ENCODE measurements at regions not wholly inside any gene's neighbourhood (a gene's known extent, or its start where the extent isn't known, plus 50 kb on each side); places are given as distances from the start of the nearest gene placed in this dataset.

DNA sequence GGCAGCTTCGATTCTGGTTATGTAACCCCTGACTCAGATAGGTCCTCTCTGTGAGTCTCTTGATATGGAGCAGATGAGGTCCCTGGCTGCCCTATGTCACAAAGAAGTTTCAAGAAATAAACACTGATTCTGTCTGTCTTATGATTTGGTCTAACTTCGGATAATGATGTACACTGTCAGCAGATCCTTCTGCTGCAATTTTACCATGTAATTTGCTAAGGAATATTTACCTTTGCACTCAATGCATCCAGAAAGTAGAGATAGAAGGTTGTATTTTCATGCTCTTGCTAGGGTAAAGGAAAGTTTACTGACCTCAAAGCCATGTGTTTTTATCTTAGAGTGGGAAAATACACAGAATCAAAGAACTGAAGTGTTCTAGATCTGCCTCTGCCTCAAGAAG is 98.2 kb downstream of the KLF5 start:
- H3K27ac ChIP-seq: no peak overlapping the region
- no peak for TF ChIP-seq EZH2 (IDR thresholded peaks at IDR 0.05)
- no peak for TF ChIP-seq FOXP2 (optimal IDR thresholded peaks at IDR 0.05; ENCODE audit: control extremely low read depth, extremely low read length, insufficient read depth)
- no peak for TF ChIP-seq POLR2AphosphoS5 (IDR thresholded peaks at IDR 0.05; ENCODE audit: borderline replicate concordance, low read depth, low read length)
- H3K36me3 ChIP-seq (ENCODE audit: insufficient read depth, low read length): no peaks in the 10 kb centered on the region
- H3K9ac ChIP-seq (ENCODE audit: insufficient read length): no peak overlapping the region
- no peak for DNase-seq (ENCODE audit: low read depth, low spot score)
- H3K4me3 ChIP-seq: no peak overlapping the region
- no peaks in the 10 kb centered on the region for H3K9me3 ChIP-seq (ENCODE audit: low read depth, low read length)

DNA sequence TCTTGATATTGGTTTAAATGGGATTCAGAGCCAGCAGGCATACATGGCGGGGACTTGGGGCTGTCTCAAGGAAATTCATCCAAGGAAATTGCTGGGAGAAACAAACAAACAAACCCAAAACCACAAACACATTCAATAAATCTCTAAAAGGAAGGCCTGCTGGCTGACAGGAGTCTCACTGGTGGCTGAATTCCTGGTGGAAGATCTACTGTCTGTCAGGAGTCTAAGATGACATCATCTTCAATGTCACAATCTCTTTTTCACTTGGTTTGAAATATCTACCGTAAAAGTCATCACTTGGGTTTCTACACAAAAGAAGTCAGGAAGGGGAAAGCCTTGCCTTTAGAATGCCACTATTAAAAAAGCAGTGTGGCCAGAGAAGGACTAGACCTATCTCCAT is 87.9 kb downstream of the KLF5 start:
- DNase-seq (ENCODE audit: low read depth, low spot score): no peak
- Histone ChIP-seq H3K4me3 (no peak overlapping the region), H3K9me3 (ENCODE audit: low read depth, low read length) (no peaks in the 10 kb centered on the region), H3K9ac (ENCODE audit: insufficient read length) (no peak overlapping the region), H3K36me3 (ENCODE audit: insufficient read depth, low read length) (no peaks in the 10 kb centered on the region), H3K27ac (no peak overlapping the region)
- no peak for TF ChIP-seq EZH2 (IDR thresholded peaks at IDR 0.05)
- TF ChIP-seq POLR2AphosphoS5 (IDR thresholded peaks at IDR 0.05; ENCODE audit: borderline replicate concordance, low read depth, low read length): no peak
- no peak for TF ChIP-seq FOXP2 (optimal IDR thresholded peaks at IDR 0.05; ENCODE audit: control extremely low read depth, extremely low read length, insufficient read depth)

DNA sequence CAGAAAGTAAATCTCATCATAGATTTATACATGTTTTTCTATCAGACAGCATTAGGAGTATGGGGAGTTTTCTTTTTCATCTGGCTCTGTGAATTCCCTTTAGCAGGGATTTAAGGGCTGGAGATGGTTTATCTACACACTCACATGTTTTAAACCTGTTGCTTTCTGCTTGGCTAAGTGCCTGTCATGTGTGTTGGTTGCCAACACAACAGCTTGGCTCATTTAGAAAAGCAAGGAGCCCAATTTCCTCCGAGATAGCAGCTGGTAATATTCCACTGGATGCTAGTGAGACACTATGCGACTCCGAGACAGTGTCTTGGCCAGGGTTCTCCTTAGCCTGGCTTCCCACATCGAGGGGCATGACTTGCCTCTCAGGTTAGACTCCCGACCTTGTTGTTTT is 83.3 kb downstream of the KLF5 start:
- H3K9ac ChIP-seq (ENCODE audit: insufficient read length): no peak overlapping the region
- no peaks in the 10 kb centered on the region for H3K36me3 ChIP-seq (ENCODE audit: insufficient read depth, low read length)
- DNase-seq (ENCODE audit: low read depth, low spot score): no peak
- no peaks in the 10 kb centered on the region for H3K9me3 ChIP-seq (ENCODE audit: low read depth, low read length)
- H3K4me3 ChIP-seq: no peak overlapping the region
- no peak overlapping the region for H3K27ac ChIP-seq
- TF ChIP-seq POLR2AphosphoS5 (IDR thresholded peaks at IDR 0.05; ENCODE audit: borderline replicate concordance, low read depth, low read length) (no peak), EZH2 (IDR thresholded peaks at IDR 0.05) (no peak), FOXP2 (optimal IDR thresholded peaks at IDR 0.05; ENCODE audit: control extremely low read depth, extremely low read length, insufficient read depth) (no peak)

DNA sequence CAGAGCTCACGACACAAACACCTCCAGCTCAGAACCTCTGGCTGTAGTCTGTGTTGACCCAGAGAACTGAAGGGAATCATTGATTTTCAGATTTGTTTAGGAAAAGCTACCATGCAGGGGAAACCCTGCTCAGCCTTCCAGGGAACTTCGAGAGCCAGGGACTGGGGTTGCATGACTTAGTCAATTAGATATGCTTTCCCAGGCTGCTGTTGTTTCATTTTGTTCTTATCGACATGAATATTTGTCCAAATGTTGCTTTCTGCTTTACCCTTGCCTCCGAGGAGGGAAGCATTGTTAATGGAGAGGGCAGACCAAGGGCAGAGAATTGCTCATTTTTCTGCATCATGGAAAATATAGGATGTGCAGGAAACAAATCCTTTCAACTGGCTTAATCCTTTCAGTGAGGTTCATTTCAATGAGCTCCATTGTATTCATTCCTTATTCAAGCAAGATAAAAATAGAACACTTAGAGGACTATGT is 82.5 kb downstream of the KLF5 start:
- Histone ChIP-seq H3K36me3 (ENCODE audit: insufficient read depth, low read length) (no peaks in the 10 kb centered on the region), H3K27ac (no peak overlapping the region), H3K9ac (ENCODE audit: insufficient read length) (no peak overlapping the region), H3K4me3 (no peak overlapping the region), H3K9me3 (ENCODE audit: low read depth, low read length) (no peaks in the 10 kb centered on the region)
- DNase-seq (ENCODE audit: low read depth, low spot score): no peak
- TF ChIP-seq EZH2 (IDR thresholded peaks at IDR 0.05) (no peak), FOXP2 (optimal IDR thresholded peaks at IDR 0.05; ENCODE audit: control extremely low read depth, extremely low read length, insufficient read depth) (no peak), POLR2AphosphoS5 (IDR thresholded peaks at IDR 0.05; ENCODE audit: borderline replicate concordance, low read depth, low read length) (no peak)

DNA sequence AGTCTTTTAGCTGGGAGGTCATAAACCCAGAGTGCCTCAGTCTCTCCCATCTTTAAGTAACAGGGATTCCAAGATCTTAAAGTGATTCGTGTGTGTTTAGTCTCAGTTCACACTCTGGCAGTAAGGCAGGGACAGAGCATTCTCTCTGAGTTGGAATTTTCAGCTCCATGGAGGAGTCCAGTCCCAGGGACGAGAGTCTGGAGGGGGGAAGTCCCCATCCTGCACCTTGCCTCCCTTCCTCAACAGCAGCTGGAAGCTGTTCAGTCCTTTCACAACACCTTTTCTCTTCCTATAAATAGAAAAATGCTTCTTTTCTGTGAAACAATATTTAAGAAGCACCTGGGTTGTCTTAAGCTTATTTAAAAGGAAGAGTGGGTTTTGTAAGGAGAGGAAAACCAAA is 82.0 kb downstream of the KLF5 start:
- Histone ChIP-seq H3K27ac (no peak overlapping the region), H3K9ac (ENCODE audit: insufficient read length) (no peak overlapping the region), H3K4me3 (no peak overlapping the region), H3K9me3 (ENCODE audit: low read depth, low read length) (no peaks in the 10 kb centered on the region), H3K36me3 (ENCODE audit: insufficient read depth, low read length) (no peaks in the 10 kb centered on the region)
- DNase-seq (ENCODE audit: low read depth, low spot score): no peak
- no peak for TF ChIP-seq FOXP2 (optimal IDR thresholded peaks at IDR 0.05; ENCODE audit: control extremely low read depth, extremely low read length, insufficient read depth)
- TF ChIP-seq EZH2 (IDR thresholded peaks at IDR 0.05): no peak
- no peak for TF ChIP-seq POLR2AphosphoS5 (IDR thresholded peaks at IDR 0.05; ENCODE audit: borderline replicate concordance, low read depth, low read length)

DNA sequence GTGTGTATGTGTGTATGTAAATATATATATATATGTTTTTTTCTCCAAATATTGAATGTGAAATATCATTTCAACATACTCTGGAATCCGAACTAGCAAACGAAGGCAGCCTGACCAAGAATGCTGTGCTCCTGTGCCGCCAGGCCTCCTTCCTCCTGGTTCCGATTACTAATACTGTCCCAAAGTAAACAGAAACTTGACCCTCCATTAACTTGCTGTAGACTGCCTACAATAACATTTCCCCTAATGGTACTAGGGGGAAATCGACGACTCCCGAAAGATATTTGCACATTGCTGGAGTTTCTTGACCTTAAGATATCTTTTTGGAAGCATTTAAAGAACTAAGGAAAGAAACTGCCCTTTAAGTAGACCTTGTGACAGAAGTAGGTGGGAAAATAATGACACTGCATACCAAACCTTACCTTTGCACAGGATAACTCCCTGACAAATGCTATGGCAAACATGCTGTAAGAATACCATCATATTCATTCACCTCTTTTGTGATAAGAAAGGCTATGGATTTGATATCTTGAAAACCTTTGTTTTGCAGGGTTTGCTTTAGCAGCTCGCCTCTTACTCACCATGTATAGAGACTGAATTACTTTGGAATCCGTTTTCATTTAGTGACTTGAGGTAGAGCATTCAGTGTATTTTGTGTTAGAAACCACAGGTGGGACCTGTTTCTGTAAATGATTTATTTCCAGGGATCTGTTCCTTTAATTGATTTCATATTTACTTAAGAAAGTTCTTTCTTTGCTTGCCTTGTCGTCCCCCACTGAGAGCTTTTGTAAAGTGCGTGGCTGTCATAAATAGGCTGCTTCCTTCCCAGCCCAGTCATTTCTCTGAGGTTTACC is 80.1 kb downstream of the KLF5 start:
- TF ChIP-seq POLR2AphosphoS5 (IDR thresholded peaks at IDR 0.05; ENCODE audit: borderline replicate concordance, low read depth, low read length): no peak
- no peak for TF ChIP-seq FOXP2 (optimal IDR thresholded peaks at IDR 0.05; ENCODE audit: control extremely low read depth, extremely low read length, insufficient read depth)
- no peak for TF ChIP-seq EZH2 (IDR thresholded peaks at IDR 0.05)
- DNase-seq (ENCODE audit: low read depth, low spot score): no peak
- H3K36me3 ChIP-seq (ENCODE audit: insufficient read depth, low read length): no peaks in the 10 kb centered on the region
- no peak overlapping the region for H3K27ac ChIP-seq
- no peak overlapping the region for H3K9ac ChIP-seq (ENCODE audit: insufficient read length)
- no peaks in the 10 kb centered on the region for H3K9me3 ChIP-seq (ENCODE audit: low read depth, low read length)
- no peak overlapping the region for H3K4me3 ChIP-seq

DNA sequence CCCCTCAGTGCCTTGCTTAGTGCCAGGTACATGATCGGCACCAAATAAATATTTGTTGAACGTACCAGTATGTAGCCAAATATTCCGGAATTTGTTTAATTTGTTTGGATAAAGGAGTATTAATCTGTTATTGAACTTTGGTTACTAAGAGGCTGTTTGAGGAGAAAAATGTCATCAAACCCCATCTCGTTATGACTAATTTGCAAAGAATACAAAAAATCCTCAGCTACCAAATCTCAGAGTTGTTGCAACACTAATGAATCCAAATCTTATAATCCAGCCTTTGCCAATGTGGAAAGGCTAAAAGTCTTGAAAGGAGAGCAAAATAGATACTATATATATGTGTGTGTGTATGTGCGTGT is 79.5 kb downstream of the KLF5 start:
- Histone ChIP-seq H3K36me3 (ENCODE audit: insufficient read depth, low read length) (no peaks in the 10 kb centered on the region), H3K27ac (no peak overlapping the region), H3K9ac (ENCODE audit: insufficient read length) (no peak overlapping the region), H3K4me3 (no peak overlapping the region), H3K9me3 (ENCODE audit: low read depth, low read length) (no peaks in the 10 kb centered on the region)
- TF ChIP-seq EZH2 (IDR thresholded peaks at IDR 0.05) (no peak), FOXP2 (optimal IDR thresholded peaks at IDR 0.05; ENCODE audit: control extremely low read depth, extremely low read length, insufficient read depth) (no peak), POLR2AphosphoS5 (IDR thresholded peaks at IDR 0.05; ENCODE audit: borderline replicate concordance, low read depth, low read length) (no peak)
- DNase-seq (ENCODE audit: low read depth, low spot score): no peak

DNA sequence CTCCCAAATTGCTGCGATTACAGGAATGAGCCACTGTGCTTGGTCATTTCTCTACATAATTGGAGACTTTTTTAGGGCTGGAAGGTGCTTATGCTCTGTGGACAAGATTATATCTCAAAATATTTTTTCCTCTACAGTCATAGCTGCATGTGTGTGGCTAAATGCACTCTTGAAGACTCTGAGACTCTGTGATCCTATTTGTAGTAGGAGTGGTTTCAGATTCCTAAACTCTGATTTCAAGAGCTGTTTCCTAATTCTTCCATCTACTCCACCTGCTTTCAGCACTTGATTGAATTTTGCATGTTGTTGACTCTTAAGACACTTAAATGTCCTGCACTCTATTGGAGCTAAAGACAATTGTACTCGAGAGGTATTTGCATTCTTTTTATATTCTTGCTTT is 78.0 kb downstream of the KLF5 start:
- no peak overlapping the region for H3K9ac ChIP-seq (ENCODE audit: insufficient read length)
- DNase-seq (ENCODE audit: low read depth, low spot score): no peak
- no peaks in the 10 kb centered on the region for H3K36me3 ChIP-seq (ENCODE audit: insufficient read depth, low read length)
- no peaks in the 10 kb centered on the region for H3K9me3 ChIP-seq (ENCODE audit: low read depth, low read length)
- H3K4me3 ChIP-seq: no peak overlapping the region
- TF ChIP-seq FOXP2 (optimal IDR thresholded peaks at IDR 0.05; ENCODE audit: control extremely low read depth, extremely low read length, insufficient read depth) (no peak), EZH2 (IDR thresholded peaks at IDR 0.05) (no peak), POLR2AphosphoS5 (IDR thresholded peaks at IDR 0.05; ENCODE audit: borderline replicate concordance, low read depth, low read length) (no peak)
- no peak overlapping the region for H3K27ac ChIP-seq

All from SK-N-MC (cell line).